HEK293 (cell line): ENCODE measurements at regions not wholly inside any gene's neighbourhood (a gene's known extent, or its start where the extent isn't known, plus 50 kb on each side); places are given as distances from the start of the nearest gene placed in this dataset.

Source experiments
- CTCF ChIA-PET: fragments of 350-600 bp; formaldehyde crosslinking; extraction: SDS; loops from one replicate; lab custom pipeline; 2021; ENCODE audit warnings: antibody characterized with exemption; lab: Yijun Ruan, JAX
- POLR2A ChIA-PET: fragments of 300-600 bp; formaldehyde crosslinking; extraction: SDS; loops from one replicate; lab custom pipeline; 2020; ENCODE audit warnings: antibody characterized with exemption, inconsistent platforms; lab: Yijun Ruan, JAX
- H3K27ac ChIP-seq: fragments of 200-500 bp; sonication (Bioruptor generic); 2 replicates; pipeline ENCODE4 v1.5.1; 2014; ENCODE audit warnings: low read depth, low read length, control low read depth, inconsistent platforms; ENCODE audit errors: extremely low read depth
- H3K36me3 ChIP-seq, 2 experiments: fragments of 200-500 bp in 1 of 2; sonication (Bioruptor generic) in 1 of 2; 1 replicate in 1 of 2; 2 replicates in 1 of 2; pipeline ENCODE4 v1.5.1; 2014 to 2017; ENCODE audit warnings: inconsistent platforms in 2 of 2, low read length in 2 of 2; ENCODE audit not compliant: control insufficient read depth in 2 of 2, insufficient read depth in 1 of 2
- H3K4me1 ChIP-seq: fragments of 200-500 bp; sonication (Bioruptor generic); 2 replicates; pipeline ENCODE4 v1.5.1; 2014; ENCODE audit warnings: mild to moderate bottlenecking, low read length, inconsistent platforms; ENCODE audit not compliant: control insufficient read depth, insufficient read depth
- H3K4me3 ChIP-seq: 2 replicates; pipeline ENCODE4 v1.5.1; 2011; ENCODE audit warnings: low read depth, mild to moderate bottlenecking, control low read depth, low read length, moderate library complexity
- H3K9me3 ChIP-seq: fragments of 200-500 bp; sonication (Bioruptor generic); 2 replicates; pipeline ENCODE4 v1.5.1; 2014; ENCODE audit warnings: low read depth, low read length, inconsistent platforms; ENCODE audit not compliant: control insufficient read depth, insufficient read depth
- BCL6B ChIP-seq: fragments of 450-650 bp; formaldehyde crosslinking; IDR thresholded peaks from 2 replicates; pipeline ENCODE4 v1.5.1; 2017; ENCODE audit warnings: missing biosample characterization, missing genetic modification characterization
- GLIS1 ChIP-seq: fragments of 450-650 bp; formaldehyde crosslinking; IDR thresholded peaks from 2 replicates; pipeline ENCODE4 v1.5.1; 2016; ENCODE audit warnings: missing biosample characterization, missing genetic modification characterization
- IKZF3 ChIP-seq: fragments of 450-650 bp; IDR thresholded peaks from 2 replicates; pipeline ENCODE4 v1.5.0; 2018; ENCODE audit warnings: missing biosample characterization, mild to moderate bottlenecking, missing genetic modification characterization, moderate library complexity
- MZF1 ChIP-seq: fragments of 450-650 bp; formaldehyde crosslinking; IDR thresholded peaks from 2 replicates; pipeline ENCODE4 v1.5.1; 2017; ENCODE audit warnings: missing biosample characterization, missing genetic modification characterization, borderline replicate concordance
- ZBTB17 ChIP-seq: fragments of 450-650 bp; formaldehyde crosslinking; IDR thresholded peaks from 2 replicates; pipeline ENCODE4 v1.5.1; 2016; ENCODE audit warnings: missing biosample characterization, missing genetic modification characterization
- ZBTB20 ChIP-seq: fragments of 450-650 bp; formaldehyde crosslinking; IDR thresholded peaks from 2 replicates; pipeline ENCODE4 v1.5.1; 2016; ENCODE audit warnings: missing biosample characterization, missing genetic modification characterization
- ZFP69B ChIP-seq: fragments of 450-650 bp; formaldehyde crosslinking; IDR thresholded peaks from 2 replicates; pipeline ENCODE4 v1.5.1; 2016; ENCODE audit warnings: missing biosample characterization, missing genetic modification characterization
- ZNF112 ChIP-seq: fragments of 450-650 bp; formaldehyde crosslinking; IDR thresholded peaks from 2 replicates; pipeline ENCODE4 v1.5.0; 2017; ENCODE audit warnings: missing biosample characterization, missing genetic modification characterization
- ZNF114 ChIP-seq: fragments of 450-650 bp; formaldehyde crosslinking; IDR thresholded peaks from 2 replicates; pipeline ENCODE4 v1.5.0; 2017; ENCODE audit warnings: missing biosample characterization, missing genetic modification characterization
- ZNF157 ChIP-seq: fragments of 450-650 bp; formaldehyde crosslinking; IDR thresholded peaks from 2 replicates; pipeline ENCODE4 v1.5.1; 2016; ENCODE audit warnings: missing biosample characterization, missing genetic modification characterization
- ZNF24 ChIP-seq: fragments of 450-650 bp; formaldehyde crosslinking; IDR thresholded peaks from 2 replicates; pipeline ENCODE4 v1.5.1; 2016; ENCODE audit warnings: missing biosample characterization, missing genetic modification characterization
- ZNF37A ChIP-seq: fragments of 450-650 bp; IDR thresholded peaks from 2 replicates; pipeline ENCODE4 v1.5.1; 2018; ENCODE audit warnings: missing biosample characterization, missing genetic modification characterization
- ZNF426 ChIP-seq: fragments of 450-650 bp; formaldehyde crosslinking; IDR thresholded peaks from 2 replicates; pipeline ENCODE4 v1.5.1; 2017; ENCODE audit warnings: missing biosample characterization, missing genetic modification characterization, mild to moderate bottlenecking, inconsistent platforms, moderate library complexity
- ZNF473 ChIP-seq: fragments of 450-650 bp; formaldehyde crosslinking; IDR thresholded peaks from 2 replicates; pipeline ENCODE4 v1.5.1; 2017; ENCODE audit warnings: missing biosample characterization, missing genetic modification characterization
- ZNF510 ChIP-seq: fragments of 450-650 bp; formaldehyde crosslinking; IDR thresholded peaks from 2 replicates; pipeline ENCODE4 v1.5.1; 2018; ENCODE audit warnings: mild to moderate bottlenecking, missing genetic modification characterization, missing biosample characterization; ENCODE audit not compliant: insufficient replicate concordance
- ZNF837 ChIP-seq: fragments of 450-650 bp; formaldehyde crosslinking; IDR thresholded peaks from 2 replicates; pipeline ENCODE4 v1.5.1; 2016; ENCODE audit warnings: missing biosample characterization, missing genetic modification characterization
- ZNF843 ChIP-seq: fragments of 450-650 bp; formaldehyde crosslinking; IDR thresholded peaks from 2 replicates; pipeline ENCODE4 v1.5.1; 2016; ENCODE audit warnings: missing biosample characterization, missing genetic modification characterization
- TF ChIP-seq, protein P1 (sequence below): fragments of 450-650 bp; formaldehyde crosslinking; IDR thresholded peaks from 2 replicates; pipeline ENCODE4 v1.5.1; 2016; ENCODE audit warnings: missing biosample characterization, missing genetic modification characterization, borderline replicate concordance
- TF ChIP-seq, protein P2 (sequence below): fragments of 450-650 bp; formaldehyde crosslinking; IDR thresholded peaks from 2 replicates; pipeline ENCODE4 v1.5.1; 2017; ENCODE audit warnings: missing biosample characterization, missing genetic modification characterization

GRCh38 chr4:17373666-17374065 lies 138.2 kb downstream of the QDPR start:
- no peak overlapping the region for H3K27ac ChIP-seq
- ChIA-PET CTCF (no interaction called here), POLR2A (no interaction called here)
- H3K4me3 ChIP-seq: no peak overlapping the region
- no peaks in the 10 kb centered on the region for H3K36me3 ChIP-seq
- H3K4me1 ChIP-seq: no peaks in the 10 kb centered on the region
- TF ChIP-seq ZFP69B (tag by site-specific recombination) (no peak), IKZF3 (no peak), ZBTB17 (no peak), ZNF37A (tag by site-specific recombination) (no peak), ZNF112 (tag by site-specific recombination) (no peak), MZF1 (tag by site-specific recombination) (no peak), ZNF114 (tag by site-specific recombination) (no peak), ZNF510 (no peak), ZNF473 (tag by site-specific recombination) (no peak), ZNF837 (tag by site-specific recombination) (no peak), ZBTB20 (tag by site-specific recombination) (no peak), ZNF157 (tag by site-specific recombination) (no peak), ZNF843 (no peak), BCL6B (tag by site-specific recombination) (no peak), ZNF426 (no peak)
- TF ChIP-seq, protein P1, sequence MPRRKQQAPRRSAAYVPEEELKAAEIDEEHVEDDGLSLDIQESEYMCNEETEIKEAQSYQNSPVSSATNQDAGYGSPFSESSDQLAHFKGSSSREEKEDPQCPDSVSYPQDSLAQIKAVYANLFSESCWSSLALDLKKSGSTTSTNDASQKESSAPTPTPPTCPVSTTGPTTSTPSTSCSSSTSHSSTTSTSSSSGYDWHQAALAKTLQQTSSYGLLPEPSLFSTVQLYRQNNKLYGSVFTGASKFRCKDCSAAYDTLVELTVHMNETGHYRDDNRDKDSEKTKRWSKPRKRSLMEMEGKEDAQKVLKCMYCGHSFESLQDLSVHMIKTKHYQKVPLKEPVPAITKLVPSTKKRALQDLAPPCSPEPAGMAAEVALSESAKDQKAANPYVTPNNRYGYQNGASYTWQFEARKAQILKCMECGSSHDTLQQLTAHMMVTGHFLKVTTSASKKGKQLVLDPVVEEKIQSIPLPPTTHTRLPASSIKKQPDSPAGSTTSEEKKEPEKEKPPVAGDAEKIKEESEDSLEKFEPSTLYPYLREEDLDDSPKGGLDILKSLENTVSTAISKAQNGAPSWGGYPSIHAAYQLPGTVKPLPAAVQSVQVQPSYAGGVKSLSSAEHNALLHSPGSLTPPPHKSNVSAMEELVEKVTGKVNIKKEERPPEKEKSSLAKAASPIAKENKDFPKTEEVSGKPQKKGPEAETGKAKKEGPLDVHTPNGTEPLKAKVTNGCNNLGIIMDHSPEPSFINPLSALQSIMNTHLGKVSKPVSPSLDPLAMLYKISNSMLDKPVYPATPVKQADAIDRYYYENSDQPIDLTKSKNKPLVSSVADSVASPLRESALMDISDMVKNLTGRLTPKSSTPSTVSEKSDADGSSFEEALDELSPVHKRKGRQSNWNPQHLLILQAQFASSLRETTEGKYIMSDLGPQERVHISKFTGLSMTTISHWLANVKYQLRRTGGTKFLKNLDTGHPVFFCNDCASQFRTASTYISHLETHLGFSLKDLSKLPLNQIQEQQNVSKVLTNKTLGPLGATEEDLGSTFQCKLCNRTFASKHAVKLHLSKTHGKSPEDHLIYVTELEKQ (tag by site-specific recombination): no peak
- TF ChIP-seq, protein P2, sequence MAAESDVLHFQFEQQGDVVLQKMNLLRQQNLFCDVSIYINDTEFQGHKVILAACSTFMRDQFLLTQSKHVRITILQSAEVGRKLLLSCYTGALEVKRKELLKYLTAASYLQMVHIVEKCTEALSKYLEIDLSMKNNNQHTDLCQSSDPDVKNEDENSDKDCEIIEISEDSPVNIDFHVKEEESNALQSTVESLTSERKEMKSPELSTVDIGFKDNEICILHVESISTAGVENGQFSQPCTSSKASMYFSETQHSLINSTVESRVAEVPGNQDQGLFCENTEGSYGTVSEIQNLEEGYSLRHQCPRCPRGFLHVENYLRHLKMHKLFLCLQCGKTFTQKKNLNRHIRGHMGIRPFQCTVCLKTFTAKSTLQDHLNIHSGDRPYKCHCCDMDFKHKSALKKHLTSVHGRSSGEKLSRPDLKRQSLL (tag by site-specific recombination): no peak
- no peaks in the 10 kb centered on the region for H3K9me3 ChIP-seq

GRCh38 chr4:17370818-17371217 lies 141.1 kb downstream of the QDPR start:
- Histone ChIP-seq H3K9me3 (no peaks in the 10 kb centered on the region), H3K27ac (no peak overlapping the region), H3K36me3 (no peaks in the 10 kb centered on the region), H3K4me1 (no peaks in the 10 kb centered on the region), H3K4me3 (no peak overlapping the region)
- ChIA-PET POLR2A (no interaction called here), CTCF (interaction anchor here (0.6 to 0.8 kb wide), 2 partner anchors 17 to 109 kb away, joined by 3 to 4 read pairs; no protein-coding TSS in a partner anchor)
- no peak for TF ChIP-seq ZNF24
- no peak for TF ChIP-seq ZFP69B (tag by site-specific recombination)
- TF ChIP-seq GLIS1 (tag by site-specific recombination): no peak
